HCT116 (cell line): ENCODE measurements at regions not wholly inside any gene's neighbourhood (a gene's known extent, or its start where the extent isn't known, plus 50 kb on each side); places are given as distances from the start of the nearest gene placed in this dataset.

Source experiments
- CBX3 ChIP-seq: IDR thresholded peaks from 2 replicates; pipeline ENCODE4 v1.6.1; 2012; ENCODE audit warnings: low read depth
- EZH2phosphoT487 ChIP-seq: fragments of 200-600 bp; IDR thresholded peaks from 2 replicates; pipeline ENCODE4 v1.6.1; 2018; ENCODE audit warnings: antibody characterized with exemption, borderline replicate concordance
- POLR2A ChIP-seq: IDR thresholded peaks from 2 replicates; pipeline ENCODE4 v1.7.0; 2011; ENCODE audit warnings: borderline replicate concordance; ENCODE audit not compliant: insufficient read depth, insufficient read length; ENCODE audit errors: extremely low read depth
- POLR2AphosphoS5 ChIP-seq: IDR thresholded peaks from 2 replicates; pipeline ENCODE4 v1.6.1; 2011; ENCODE audit warnings: mild to moderate bottlenecking, low read depth, low read length, moderate library complexity
- RAD21 ChIP-seq: IDR thresholded peaks from 2 replicates; pipeline ENCODE4 v1.6.1; 2012; ENCODE audit warnings: low read depth, mild to moderate bottlenecking
- TF ChIP-seq, protein P1 (sequence below): IDR thresholded peaks from 2 replicates; pipeline ENCODE4 v1.6.1; 2012
- TF ChIP-seq, protein P2 (sequence below), 3 experiments: fragments of 200-600 bp in 1 of 3; sonication (generic) in 1 of 3; IDR thresholded peaks in 2 of 3; conservative IDR thresholded peaks in 1 of 3; 2 replicates each; pipeline ENCODE4 v1.5.1; 2012 to 2017; ENCODE audit warnings: low read depth in 2 of 3, low read length in 2 of 3, antibody characterized with exemption in 1 of 3, borderline replicate concordance in 1 of 3, control low read depth in 1 of 3, mild to moderate bottlenecking in 1 of 3, mixed read lengths in 1 of 3, mixed run types in 1 of 3, moderate library complexity in 1 of 3; ENCODE audit not compliant: insufficient read depth in 1 of 3
- TF ChIP-seq, protein P3 (sequence below): IDR thresholded peaks from 2 replicates; pipeline ENCODE4 v1.6.1; 2011; ENCODE audit warnings: mild to moderate bottlenecking, low read length, moderate library complexity; ENCODE audit not compliant: insufficient replicate concordance; ENCODE audit errors: extremely low read depth
- TF ChIP-seq, protein P4 (sequence below): IDR thresholded peaks from 2 replicates; pipeline ENCODE4 v1.6.1; 2012; ENCODE audit warnings: low read depth

DNA sequence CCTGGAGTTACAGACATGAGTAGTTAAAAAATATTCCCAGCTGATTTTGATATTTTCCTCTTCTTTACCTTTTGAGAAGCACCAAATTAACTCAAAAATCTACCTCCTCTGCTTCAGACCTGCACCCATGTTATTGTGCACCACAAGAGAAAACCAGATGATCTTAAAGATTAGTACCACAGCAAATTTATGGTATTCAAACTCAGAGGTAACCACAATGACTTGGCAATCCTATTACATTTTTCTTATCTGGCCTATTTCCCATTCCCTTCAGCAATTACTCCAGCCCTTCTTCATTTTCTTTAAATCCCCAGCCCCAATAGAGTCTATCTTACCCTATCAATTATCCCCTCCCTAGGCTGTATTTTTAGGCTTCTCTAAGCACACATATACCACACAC, 535.1 kb downstream of the FAT4 start:
- TF ChIP-seq POLR2A (no peak), POLR2AphosphoS5 (no peak), EZH2phosphoT487 (no peak), CBX3 (no peak), RAD21 (no peak)
- TF ChIP-seq, protein P1, sequence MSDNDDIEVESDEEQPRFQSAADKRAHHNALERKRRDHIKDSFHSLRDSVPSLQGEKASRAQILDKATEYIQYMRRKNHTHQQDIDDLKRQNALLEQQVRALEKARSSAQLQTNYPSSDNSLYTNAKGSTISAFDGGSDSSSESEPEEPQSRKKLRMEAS, result no peak
- TF ChIP-seq, protein P2, sequence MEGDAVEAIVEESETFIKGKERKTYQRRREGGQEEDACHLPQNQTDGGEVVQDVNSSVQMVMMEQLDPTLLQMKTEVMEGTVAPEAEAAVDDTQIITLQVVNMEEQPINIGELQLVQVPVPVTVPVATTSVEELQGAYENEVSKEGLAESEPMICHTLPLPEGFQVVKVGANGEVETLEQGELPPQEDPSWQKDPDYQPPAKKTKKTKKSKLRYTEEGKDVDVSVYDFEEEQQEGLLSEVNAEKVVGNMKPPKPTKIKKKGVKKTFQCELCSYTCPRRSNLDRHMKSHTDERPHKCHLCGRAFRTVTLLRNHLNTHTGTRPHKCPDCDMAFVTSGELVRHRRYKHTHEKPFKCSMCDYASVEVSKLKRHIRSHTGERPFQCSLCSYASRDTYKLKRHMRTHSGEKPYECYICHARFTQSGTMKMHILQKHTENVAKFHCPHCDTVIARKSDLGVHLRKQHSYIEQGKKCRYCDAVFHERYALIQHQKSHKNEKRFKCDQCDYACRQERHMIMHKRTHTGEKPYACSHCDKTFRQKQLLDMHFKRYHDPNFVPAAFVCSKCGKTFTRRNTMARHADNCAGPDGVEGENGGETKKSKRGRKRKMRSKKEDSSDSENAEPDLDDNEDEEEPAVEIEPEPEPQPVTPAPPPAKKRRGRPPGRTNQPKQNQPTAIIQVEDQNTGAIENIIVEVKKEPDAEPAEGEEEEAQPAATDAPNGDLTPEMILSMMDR (IDR thresholded peaks at IDR 0.05 in 2 of 3, conservative IDR thresholded peaks at IDR 0.05 in 1 of 3; ENCODE audit: borderline replicate concordance in 1 of 3, insufficient read depth in 1 of 3, low read depth in 2 of 3, low read length in 2 of 3), result no peak
- TF ChIP-seq, protein P3, sequence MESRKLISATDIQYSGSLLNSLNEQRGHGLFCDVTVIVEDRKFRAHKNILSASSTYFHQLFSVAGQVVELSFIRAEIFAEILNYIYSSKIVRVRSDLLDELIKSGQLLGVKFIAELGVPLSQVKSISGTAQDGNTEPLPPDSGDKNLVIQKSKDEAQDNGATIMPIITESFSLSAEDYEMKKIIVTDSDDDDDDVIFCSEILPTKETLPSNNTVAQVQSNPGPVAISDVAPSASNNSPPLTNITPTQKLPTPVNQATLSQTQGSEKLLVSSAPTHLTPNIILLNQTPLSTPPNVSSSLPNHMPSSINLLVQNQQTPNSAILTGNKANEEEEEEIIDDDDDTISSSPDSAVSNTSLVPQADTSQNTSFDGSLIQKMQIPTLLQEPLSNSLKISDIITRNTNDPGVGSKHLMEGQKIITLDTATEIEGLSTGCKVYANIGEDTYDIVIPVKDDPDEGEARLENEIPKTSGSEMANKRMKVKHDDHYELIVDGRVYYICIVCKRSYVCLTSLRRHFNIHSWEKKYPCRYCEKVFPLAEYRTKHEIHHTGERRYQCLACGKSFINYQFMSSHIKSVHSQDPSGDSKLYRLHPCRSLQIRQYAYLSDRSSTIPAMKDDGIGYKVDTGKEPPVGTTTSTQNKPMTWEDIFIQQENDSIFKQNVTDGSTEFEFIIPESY, result no peak
- TF ChIP-seq, protein P4, sequence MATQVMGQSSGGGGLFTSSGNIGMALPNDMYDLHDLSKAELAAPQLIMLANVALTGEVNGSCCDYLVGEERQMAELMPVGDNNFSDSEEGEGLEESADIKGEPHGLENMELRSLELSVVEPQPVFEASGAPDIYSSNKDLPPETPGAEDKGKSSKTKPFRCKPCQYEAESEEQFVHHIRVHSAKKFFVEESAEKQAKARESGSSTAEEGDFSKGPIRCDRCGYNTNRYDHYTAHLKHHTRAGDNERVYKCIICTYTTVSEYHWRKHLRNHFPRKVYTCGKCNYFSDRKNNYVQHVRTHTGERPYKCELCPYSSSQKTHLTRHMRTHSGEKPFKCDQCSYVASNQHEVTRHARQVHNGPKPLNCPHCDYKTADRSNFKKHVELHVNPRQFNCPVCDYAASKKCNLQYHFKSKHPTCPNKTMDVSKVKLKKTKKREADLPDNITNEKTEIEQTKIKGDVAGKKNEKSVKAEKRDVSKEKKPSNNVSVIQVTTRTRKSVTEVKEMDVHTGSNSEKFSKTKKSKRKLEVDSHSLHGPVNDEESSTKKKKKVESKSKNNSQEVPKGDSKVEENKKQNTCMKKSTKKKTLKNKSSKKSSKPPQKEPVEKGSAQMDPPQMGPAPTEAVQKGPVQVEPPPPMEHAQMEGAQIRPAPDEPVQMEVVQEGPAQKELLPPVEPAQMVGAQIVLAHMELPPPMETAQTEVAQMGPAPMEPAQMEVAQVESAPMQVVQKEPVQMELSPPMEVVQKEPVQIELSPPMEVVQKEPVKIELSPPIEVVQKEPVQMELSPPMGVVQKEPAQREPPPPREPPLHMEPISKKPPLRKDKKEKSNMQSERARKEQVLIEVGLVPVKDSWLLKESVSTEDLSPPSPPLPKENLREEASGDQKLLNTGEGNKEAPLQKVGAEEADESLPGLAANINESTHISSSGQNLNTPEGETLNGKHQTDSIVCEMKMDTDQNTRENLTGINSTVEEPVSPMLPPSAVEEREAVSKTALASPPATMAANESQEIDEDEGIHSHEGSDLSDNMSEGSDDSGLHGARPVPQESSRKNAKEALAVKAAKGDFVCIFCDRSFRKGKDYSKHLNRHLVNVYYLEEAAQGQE, result no peak
